ENCODE measurements at regions not wholly inside any gene's neighbourhood (a gene's known extent, or its start where the extent isn't known, plus 50 kb on each side); places are given as distances from the start of the nearest gene placed in this dataset.

DNA sequence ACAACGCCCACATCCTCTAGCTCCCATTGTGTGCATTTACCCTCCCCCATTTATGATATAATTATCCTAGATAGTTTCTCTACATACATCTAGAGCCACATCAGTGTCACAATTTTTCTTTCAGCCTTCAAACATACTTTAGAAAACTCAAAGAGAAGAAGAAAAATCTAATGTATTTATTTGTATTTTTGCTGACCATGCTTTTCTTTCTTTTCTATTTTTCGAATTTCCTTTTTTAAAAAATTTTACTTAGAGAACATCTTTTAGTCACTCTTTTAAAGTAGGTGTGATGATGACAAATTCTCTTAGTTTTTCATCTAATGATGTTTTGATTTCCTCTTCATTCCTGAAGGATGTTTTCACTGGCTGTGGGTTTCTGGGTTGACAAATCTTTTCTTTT is 117.0 kb upstream of the CHL1 start:
- Histone ChIP-seq H3K36me3 (no peaks in the 10 kb centered on the region), H3K4me3 (no peak overlapping the region), H3K27me3 (no peaks in the 10 kb centered on the region), H3K4me1 (peaks cover 0 to 17% (median 0%) of the 10 kb centered on the region in 4 donors), H3K27ac (no peak overlapping the region), H3K9me3 (no peaks in the 10 kb centered on the region)
- 70 to 76% methylated on average over 2 of the region's 2 CpGs for WGBS, 2 donors
- no peak for DNase-seq (ENCODE audit: low spot score in 2 of 2)
- TF ChIP-seq, protein P1, sequence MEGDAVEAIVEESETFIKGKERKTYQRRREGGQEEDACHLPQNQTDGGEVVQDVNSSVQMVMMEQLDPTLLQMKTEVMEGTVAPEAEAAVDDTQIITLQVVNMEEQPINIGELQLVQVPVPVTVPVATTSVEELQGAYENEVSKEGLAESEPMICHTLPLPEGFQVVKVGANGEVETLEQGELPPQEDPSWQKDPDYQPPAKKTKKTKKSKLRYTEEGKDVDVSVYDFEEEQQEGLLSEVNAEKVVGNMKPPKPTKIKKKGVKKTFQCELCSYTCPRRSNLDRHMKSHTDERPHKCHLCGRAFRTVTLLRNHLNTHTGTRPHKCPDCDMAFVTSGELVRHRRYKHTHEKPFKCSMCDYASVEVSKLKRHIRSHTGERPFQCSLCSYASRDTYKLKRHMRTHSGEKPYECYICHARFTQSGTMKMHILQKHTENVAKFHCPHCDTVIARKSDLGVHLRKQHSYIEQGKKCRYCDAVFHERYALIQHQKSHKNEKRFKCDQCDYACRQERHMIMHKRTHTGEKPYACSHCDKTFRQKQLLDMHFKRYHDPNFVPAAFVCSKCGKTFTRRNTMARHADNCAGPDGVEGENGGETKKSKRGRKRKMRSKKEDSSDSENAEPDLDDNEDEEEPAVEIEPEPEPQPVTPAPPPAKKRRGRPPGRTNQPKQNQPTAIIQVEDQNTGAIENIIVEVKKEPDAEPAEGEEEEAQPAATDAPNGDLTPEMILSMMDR (IDR thresholded peaks at IDR 0.05): no peak
- TF ChIP-seq EP300 (IDR thresholded peaks at IDR 0.05) (no peak), POLR2A (IDR thresholded peaks at IDR 0.05) (no peak)

DNA sequence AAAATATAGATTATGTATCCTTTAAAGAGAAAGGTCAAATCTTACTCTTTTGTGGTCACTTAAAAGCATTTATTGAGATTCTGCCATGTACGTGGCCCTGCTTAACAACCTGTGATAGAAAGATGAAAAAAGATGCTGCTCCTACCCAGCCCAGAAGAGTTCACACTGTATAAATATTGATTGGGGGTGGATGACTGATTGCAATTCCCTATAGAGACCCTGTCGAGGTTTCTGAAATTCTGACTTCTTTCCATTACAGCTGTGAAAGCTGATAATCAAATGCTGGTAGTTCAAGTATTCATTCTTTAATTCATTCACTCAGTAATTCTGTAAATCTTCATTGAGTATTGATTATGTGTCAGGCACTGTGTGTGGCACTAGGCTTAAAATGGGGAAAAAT is 114.1 kb upstream of the CHL1 start:
- no peaks in the 10 kb centered on the region for H3K36me3 ChIP-seq
- no peaks in the 10 kb centered on the region for H3K27me3 ChIP-seq
- DNase-seq (ENCODE audit: low spot score in 2 of 2): no peak
- TF ChIP-seq EP300 (IDR thresholded peaks at IDR 0.05) (no peak), POLR2A (IDR thresholded peaks at IDR 0.05) (no peak)
- TF ChIP-seq, protein P1 (IDR thresholded peaks at IDR 0.05): no peak
- no peak overlapping the region for H3K4me3 ChIP-seq
- H3K4me1 ChIP-seq: no peaks in the 10 kb centered on the region
- 79 to 86% methylated on average over 2 of the region's 2 CpGs for WGBS, 2 donors
- no peak overlapping the region for H3K27ac ChIP-seq
- H3K9me3 ChIP-seq: no peaks in the 10 kb centered on the region

DNA sequence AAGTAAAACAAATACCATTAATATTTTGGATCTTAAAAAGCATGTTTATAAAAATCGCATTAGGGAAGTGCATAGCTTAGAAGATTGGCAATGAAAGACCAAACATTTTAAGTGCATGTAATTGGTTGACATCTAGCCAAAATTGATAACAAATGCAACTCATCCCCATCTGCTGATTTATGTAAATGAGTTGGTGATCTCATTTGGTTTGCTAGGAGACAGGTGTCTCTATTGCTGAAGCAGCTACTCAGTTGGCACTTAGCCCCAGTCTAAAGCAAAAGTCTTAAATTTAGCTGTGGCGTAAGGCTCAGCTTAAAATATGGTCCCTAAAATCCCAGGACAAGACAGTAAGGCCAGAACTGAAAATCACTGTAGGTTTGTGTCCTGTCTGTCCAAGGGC is 113.5 kb upstream of the CHL1 start:
- Histone ChIP-seq H3K4me1 (peaks cover 0 to 1% (median 0%) of the 10 kb centered on the region in 4 donors), H3K9me3 (no peaks in the 10 kb centered on the region), H3K27ac (no peak overlapping the region), H3K4me3 (no peak overlapping the region), H3K27me3 (no peaks in the 10 kb centered on the region), H3K36me3 (no peaks in the 10 kb centered on the region)
- 89 to 92% methylated on average over 2 of the region's 2 CpGs for WGBS, 2 donors
- TF ChIP-seq, protein P1 (IDR thresholded peaks at IDR 0.05): no peak
- no peak for TF ChIP-seq EP300 (IDR thresholded peaks at IDR 0.05)
- TF ChIP-seq POLR2A (IDR thresholded peaks at IDR 0.05): no peak
- no peak for DNase-seq (ENCODE audit: low spot score in 2 of 2)

DNA sequence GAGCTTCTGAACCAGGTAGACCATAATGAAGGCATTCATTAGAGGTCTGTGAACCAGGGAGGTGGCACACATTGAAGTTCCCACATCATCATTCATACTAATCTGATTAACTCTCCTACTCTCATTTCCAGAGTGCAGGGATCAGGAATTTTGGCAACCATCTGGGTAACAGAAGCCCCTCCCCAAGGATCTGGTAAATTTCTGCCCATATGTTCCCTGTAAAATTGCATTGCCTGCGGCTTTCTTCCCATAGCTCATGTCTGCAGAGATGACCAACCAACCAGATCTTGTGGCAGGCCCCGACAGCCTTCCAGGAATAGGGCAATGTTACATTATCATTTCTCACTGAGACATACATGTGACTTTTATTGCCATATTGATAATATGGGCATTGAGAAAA is 111.4 kb upstream of the CHL1 start:
- 87 to 88% methylated on average over 2 of the region's 2 CpGs for WGBS, 2 donors

DNA sequence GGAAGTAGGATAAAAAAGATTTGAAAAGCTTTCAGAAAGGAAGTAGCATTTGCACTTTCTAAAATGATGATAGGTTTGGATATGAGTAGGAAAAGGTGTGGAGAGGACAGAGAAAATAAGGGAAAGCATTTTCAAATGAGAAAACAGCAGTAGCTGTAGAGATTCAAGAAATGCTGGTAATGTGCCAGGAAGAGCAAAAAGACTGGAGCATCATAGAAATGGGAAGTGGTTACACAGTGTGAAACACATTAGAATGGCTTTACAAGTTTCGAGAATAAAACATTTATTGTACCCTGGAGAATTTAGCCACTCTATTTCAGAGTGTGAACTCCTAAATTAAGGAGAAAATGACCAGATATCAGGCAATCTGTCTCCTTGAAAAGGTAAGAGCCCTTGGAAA is 108.3 kb upstream of the CHL1 start:
- no peak for TF ChIP-seq EP300 (IDR thresholded peaks at IDR 0.05)
- no peak for TF ChIP-seq POLR2A (IDR thresholded peaks at IDR 0.05)
- TF ChIP-seq, protein P1 (IDR thresholded peaks at IDR 0.05): no peak
- H3K9me3 ChIP-seq: no peaks in the 10 kb centered on the region
- H3K27ac ChIP-seq: no peak overlapping the region
- DNase-seq (ENCODE audit: low spot score in 2 of 2): no peak
- no peaks in the 10 kb centered on the region for H3K36me3 ChIP-seq
- peaks cover 0 to 6% (median 0%) of the 10 kb centered on the region in 4 donors for H3K4me1 ChIP-seq
- no peaks in the 10 kb centered on the region for H3K27me3 ChIP-seq
- 7 to 15% methylated on average over 1 of the region's 1 CpG for WGBS, 2 donors
- no peak overlapping the region for H3K4me3 ChIP-seq

More for the DNA sequence above, 111.4 kb upstream of the CHL1 start:
- Histone ChIP-seq H3K4me1 (peaks cover 0 to 6% (median 0%) of the 10 kb centered on the region in 4 donors), H3K27ac (no peak overlapping the region), H3K36me3 (no peaks in the 10 kb centered on the region), H3K27me3 (no peaks in the 10 kb centered on the region), H3K4me3 (no peak overlapping the region), H3K9me3 (no peaks in the 10 kb centered on the region)
- DNase-seq (ENCODE audit: low spot score in 2 of 2): no peak
- no peak for TF ChIP-seq EP300 (IDR thresholded peaks at IDR 0.05)
- TF ChIP-seq, protein P1 (IDR thresholded peaks at IDR 0.05): no peak
- TF ChIP-seq POLR2A (IDR thresholded peaks at IDR 0.05): no peak
